Keratinocyte (primary cell): ENCODE measurements at regions not wholly inside any gene's neighbourhood (a gene's known extent, or its start where the extent isn't known, plus 50 kb on each side); places are given as distances from the start of the nearest gene placed in this dataset.

Experiments
- DNase-seq: peaks from one replicate; pipeline ENCODE4 v3.0.0-alpha.2; 2011; ENCODE audit warnings: low read depth, missing footprints, low spot score
- FAIRE-seq: peaks from 2 replicates; lab custom pipeline; 2011; peaks lifted over from hg19 to GRCh38; lab: Jason Lieb, UNC
- H2AFZ ChIP-seq: 2 replicates; pipeline ENCODE4 v1.6.0; 2012; ENCODE audit warnings: low read length, control low read depth, inconsistent platforms; ENCODE audit not compliant: control insufficient read depth
- H3K27ac ChIP-seq: 2 replicates; pipeline ENCODE4 v1.5.1; 2011; ENCODE audit warnings: low read length; ENCODE audit not compliant: control insufficient read depth, insufficient read depth
- H3K27me3 ChIP-seq: 3 replicates; pipeline ENCODE4 v1.6.0; 2011; ENCODE audit warnings: low read length; ENCODE audit not compliant: control insufficient read depth, insufficient read depth; ENCODE audit errors: extremely low read depth
- H3K36me3 ChIP-seq, 2 experiments: 2 replicates in 1 of 2; 3 replicates in 1 of 2; pipeline ENCODE4 v1.5.1; 2011; ENCODE audit warnings: low read length in 2 of 2, mild to moderate bottlenecking in 1 of 2; ENCODE audit not compliant: control insufficient read depth in 2 of 2, insufficient read depth in 2 of 2; ENCODE audit errors: extremely low read depth in 1 of 2
- H3K4me1 ChIP-seq: 3 replicates; pipeline ENCODE4 v1.5.1; 2011; ENCODE audit warnings: low read length; ENCODE audit not compliant: control insufficient read depth, insufficient read depth; ENCODE audit errors: extremely low read depth
- H3K4me2 ChIP-seq: 3 replicates; pipeline ENCODE4 v1.6.0; 2011; ENCODE audit warnings: low read depth, low read length; ENCODE audit not compliant: control insufficient read depth, insufficient read depth; ENCODE audit errors: extremely low read depth
- H3K4me3 ChIP-seq, 3 experiments: fragments of 200-600 bp in 1 of 3; sonication (generic) in 1 of 3; 2 replicates in 2 of 3; 3 replicates in 1 of 3; pipeline ENCODE4 v1.5.1; 2011 to 2016; ENCODE audit warnings: low read length in 3 of 3, mild to moderate bottlenecking in 3 of 3, control low read depth in 2 of 3, inconsistent platforms in 1 of 3, low read depth in 1 of 3, mixed read lengths in 1 of 3, mixed run types in 1 of 3, moderate library complexity in 1 of 3; ENCODE audit not compliant: control insufficient read depth in 2 of 3, insufficient read depth in 2 of 3; ENCODE audit errors: extremely low read depth in 1 of 3
- H3K79me2 ChIP-seq: 2 replicates; pipeline ENCODE4 v1.6.0; 2012; ENCODE audit warnings: low read length; ENCODE audit not compliant: control insufficient read depth, insufficient read depth
- H3K9ac ChIP-seq: 3 replicates; pipeline ENCODE4 v1.6.0; 2011; ENCODE audit warnings: low read length; ENCODE audit not compliant: control insufficient read depth, insufficient read depth; ENCODE audit errors: extremely low read depth
- H3K9me1 ChIP-seq: 3 replicates; pipeline ENCODE4 v1.6.0; 2011; ENCODE audit warnings: low read length; ENCODE audit not compliant: control insufficient read depth, insufficient read depth; ENCODE audit errors: extremely low read depth
- H3K9me3 ChIP-seq: 2 replicates; pipeline ENCODE4 v1.5.1; 2012; ENCODE audit warnings: low read depth, low read length; ENCODE audit not compliant: control insufficient read depth
- H4K20me1 ChIP-seq: 3 replicates; pipeline ENCODE4 v1.6.0; 2011; ENCODE audit warnings: low read length; ENCODE audit not compliant: control insufficient read depth, insufficient read depth; ENCODE audit errors: extremely low read depth
- CTCF ChIP-seq, 3 experiments: IDR thresholded peaks in 1 of 3; conservative IDR thresholded peaks in 1 of 3; optimal IDR thresholded peaks in 1 of 3; 2 replicates in 2 of 3; 3 replicates in 1 of 3; pipeline versions ENCODE3 to v1.5.1; 2011; ENCODE audit warnings: low read length in 3 of 3, mild to moderate bottlenecking in 3 of 3, moderate library complexity in 2 of 3, control low read depth in 1 of 3, inconsistent platforms in 1 of 3; ENCODE audit not compliant: insufficient read depth in 2 of 3; ENCODE audit errors: extremely low read depth in 1 of 3
- EZH2 ChIP-seq: IDR thresholded peaks from one replicate; pipeline ENCODE4 v1.6.1; 2012; ENCODE audit warnings: inconsistent platforms, mild to moderate bottlenecking, low read length, moderate library complexity
- dilution Hi-C: fragments of 300-500 bp; cut with MboI; formaldehyde crosslinking; loops from one replicate; pipeline ENCODE4 v1.7.0; 2020; ENCODE audit warnings: low sequenced_read_pairs; ENCODE audit not compliant: extremely low pct_ligation_motif_present

- H3K4me2 ChIP-seq, result no peak overlapping the region
- FAIRE-seq, result no peak
These were observed 742.5 kb downstream of the ETS1 start for GRCh38 chr11:127844876-127845275.

GRCh38 chr11:127843483-127844396 is 743.6 kb downstream of the ETS1 start:
- H3K4me1 ChIP-seq, result no peaks in the 10 kb centered on the region
- H4K20me1 ChIP-seq, result no peaks in the 10 kb centered on the region
- no peak overlapping the region for H3K4me3 ChIP-seq
- no peak overlapping the region for H2AFZ ChIP-seq
- TF ChIP-seq CTCF (optimal IDR thresholded peaks at IDR 0.05 in 1 of 3, IDR thresholded peaks at IDR 0.05 in 1 of 3, conservative IDR thresholded peaks at IDR 0.05 in 1 of 3; ENCODE audit: extremely low read depth in 1 of 3, insufficient read depth in 2 of 3, low read length in 3 of 3), result peak; percentile 50 to 72 (median 69)
- no peak for TF ChIP-seq EZH2
- H3K36me3 ChIP-seq, result no peaks in the 10 kb centered on the region
- FAIRE-seq, result no peak
- no peak overlapping the region for H3K27ac ChIP-seq
- H3K27me3 ChIP-seq, result no peaks in the 10 kb centered on the region
- no peak overlapping the region for H3K9ac ChIP-seq
- peak; percentile 19 for DNase-seq
- H3K4me2 ChIP-seq, result no peak overlapping the region
- no peaks in the 10 kb centered on the region for H3K9me3 ChIP-seq
- no peaks in the 10 kb centered on the region for H3K79me2 ChIP-seq
- H3K9me1 ChIP-seq, result no peaks in the 10 kb centered on the region
- dilution Hi-C loops, result no loop called here

More at GRCh38 chr11:127844876-127845275, 742.5 kb downstream of the ETS1 start:
- H3K4me1 ChIP-seq, result no peaks in the 10 kb centered on the region
- H3K9me1 ChIP-seq, result no peaks in the 10 kb centered on the region
- no peak overlapping the region for H3K4me3 ChIP-seq
- dilution Hi-C loops, result no loop called here
- H3K9ac ChIP-seq, result no peak overlapping the region
- no peaks in the 10 kb centered on the region for H3K79me2 ChIP-seq
- H2AFZ ChIP-seq, result no peak overlapping the region
- no peaks in the 10 kb centered on the region for H4K20me1 ChIP-seq
- no peaks in the 10 kb centered on the region for H3K27me3 ChIP-seq
- DNase-seq, result no peak
- no peaks in the 10 kb centered on the region for H3K9me3 ChIP-seq
- no peaks in the 10 kb centered on the region for H3K36me3 ChIP-seq
- no peak for TF ChIP-seq EZH2
- TF ChIP-seq CTCF (optimal IDR thresholded peaks at IDR 0.05 in 1 of 3, IDR thresholded peaks at IDR 0.05 in 1 of 3, conservative IDR thresholded peaks at IDR 0.05 in 1 of 3; ENCODE audit: extremely low read depth in 1 of 3, insufficient read depth in 2 of 3, low read length in 3 of 3), result no peak
- no peak overlapping the region for H3K27ac ChIP-seq
